Astrocyte (in vitro differentiated cells and primary cell): ENCODE measurements at regions not wholly inside any gene's neighbourhood (a gene's known extent, or its start where the extent isn't known, plus 50 kb on each side); places are given as distances from the start of the nearest gene placed in this dataset.

ENCODE experiments used
- CTCF ChIP-seq: IDR thresholded peaks from 2 replicates; pipeline ENCODE4 v1.5.1; 2011; ENCODE audit warnings: low read depth, mild to moderate bottlenecking, inconsistent platforms, low read length, moderate library complexity; ENCODE audit not compliant: insufficient read depth
- EZH2 ChIP-seq: IDR thresholded peaks from 2 replicates; pipeline ENCODE4 v1.6.1; 2012; ENCODE audit warnings: mild to moderate bottlenecking, low read length, inconsistent platforms; ENCODE audit not compliant: insufficient read depth

DNA sequence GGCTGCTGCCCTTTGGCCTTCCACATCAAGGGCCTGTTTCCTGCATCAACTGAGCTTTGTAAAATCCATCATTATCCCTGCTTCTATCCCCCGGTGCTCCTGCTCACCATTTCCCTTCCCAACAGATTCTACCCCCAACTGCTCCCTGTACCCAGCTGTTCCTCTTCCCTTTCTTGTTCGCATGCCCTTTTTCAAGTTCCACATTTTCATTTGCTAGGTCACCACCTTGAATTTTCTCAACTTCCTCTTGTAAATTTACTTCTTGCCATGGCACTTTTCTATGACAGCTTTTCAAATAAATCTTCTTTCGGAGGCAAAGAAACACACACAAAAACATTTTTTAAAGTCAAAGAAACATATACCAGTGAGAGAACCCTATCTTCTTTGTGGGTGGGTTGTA lies 330.5 kb upstream of the ADGRL2 start:
- TF ChIP-seq EZH2 (no peak), CTCF (no peak)
